ENCODE measurements at regions not wholly inside any gene's neighbourhood (a gene's known extent, or its start where the extent isn't known, plus 50 kb on each side); places are given as distances from the start of the nearest gene placed in this dataset.

DNA sequence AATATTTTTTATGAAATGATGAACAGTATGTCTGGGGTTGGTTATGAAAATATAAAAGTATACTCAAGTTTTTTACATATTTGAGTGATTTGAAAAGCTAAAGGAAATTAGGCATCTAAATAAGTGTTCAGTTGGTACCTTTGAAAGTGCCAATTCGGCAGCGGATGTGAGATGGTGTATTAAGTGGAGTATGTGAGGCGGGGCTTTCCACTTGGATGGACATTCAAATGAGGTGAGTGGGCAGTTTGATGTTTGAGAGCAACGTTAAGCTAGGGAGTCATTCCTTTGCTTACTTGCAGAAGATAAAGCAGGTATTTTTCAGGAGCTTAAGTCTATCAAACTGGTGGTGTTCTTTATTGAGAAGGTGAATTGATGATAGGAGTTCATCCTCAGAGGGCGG, 189.0 kb upstream of the GOLIM4 start:
- no peak for TF ChIP-seq CTCF (IDR thresholded peaks at IDR 0.05)
- no peak for TF ChIP-seq POLR2A (IDR thresholded peaks at IDR 0.05)
- no peak overlapping the region for H3K27ac ChIP-seq
- intact Hi-C loops (cut with DNase I; ENCODE audit: low total_unique reads): no loop called here

DNA sequence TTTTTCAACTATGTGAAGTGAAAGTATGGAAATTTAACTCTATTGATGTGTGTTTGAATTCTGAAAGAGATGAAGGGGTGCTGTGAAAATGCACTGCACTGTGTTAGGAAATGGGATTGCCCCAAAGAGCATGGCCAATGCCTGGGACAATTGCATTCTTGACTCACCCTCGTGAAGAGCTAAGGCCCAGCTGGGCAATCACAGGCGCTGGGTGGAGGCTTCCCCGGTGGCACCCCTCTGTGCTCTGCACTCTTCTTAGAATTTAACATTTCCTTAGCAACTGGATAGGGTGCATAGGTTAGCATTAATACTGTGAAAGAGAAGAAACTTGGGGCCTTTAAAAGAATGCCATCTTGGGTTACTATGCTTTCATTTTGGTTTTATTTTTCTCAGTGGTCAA, 179.9 kb upstream of the GOLIM4 start:
- Histone ChIP-seq H3K4me3 (no peak overlapping the region), H3K27ac (no peak overlapping the region), H3K9me3 (no peaks in the 10 kb centered on the region), H3K4me1 (no peaks in the 10 kb centered on the region), H3K27me3 (no peaks in the 10 kb centered on the region), H3K36me3 (ENCODE audit: low read depth, missing control alignments) (no peaks in the 10 kb centered on the region)
- no peak for DNase-seq
- 79 to 88% methylated on average over 3 of the region's 3 CpGs for WGBS, 2 donors
- no peak for TF ChIP-seq CTCF (IDR thresholded peaks at IDR 0.05)
- no peak for TF ChIP-seq POLR2A (IDR thresholded peaks at IDR 0.05)
- intact Hi-C loops (cut with DNase I; ENCODE audit: low total_unique reads): no loop called here

More for the DNA sequence above, 189.0 kb upstream of the GOLIM4 start:
- Histone ChIP-seq H3K4me3 (no peak overlapping the region), H3K36me3 (ENCODE audit: low read depth, missing control alignments) (no peaks in the 10 kb centered on the region), H3K27me3 (no peaks in the 10 kb centered on the region), H3K9me3 (no peaks in the 10 kb centered on the region), H3K4me1 (no peaks in the 10 kb centered on the region)
- no peak for DNase-seq
- WGBS, 2 donors: 82 to 86% methylated on average over 5 of the region's 5 CpGs

GRCh38 chr3:168273917-168274316, 178.2 kb upstream of the GOLIM4 start:
- H3K4me3 ChIP-seq: no peak overlapping the region
- H3K9me3 ChIP-seq: no peaks in the 10 kb centered on the region
- H3K4me1 ChIP-seq: no peaks in the 10 kb centered on the region
- no peak for TF ChIP-seq CTCF (IDR thresholded peaks at IDR 0.05)
- TF ChIP-seq POLR2A (IDR thresholded peaks at IDR 0.05): no peak
- DNase-seq: no peak
- no peaks in the 10 kb centered on the region for H3K36me3 ChIP-seq (ENCODE audit: low read depth, missing control alignments)
- WGBS, 2 donors: 86 to 95% methylated on average over 2 of the region's 2 CpGs
- no peak overlapping the region for H3K27ac ChIP-seq
- intact Hi-C loops (cut with DNase I; ENCODE audit: low total_unique reads): no loop called here
- no peaks in the 10 kb centered on the region for H3K27me3 ChIP-seq

- TF ChIP-seq POLR2A (IDR thresholded peaks at IDR 0.05): no peak
- no peak for TF ChIP-seq CTCF (IDR thresholded peaks at IDR 0.05)
- Histone ChIP-seq H3K4me3 (no peak overlapping the region), H3K9me3 (no peaks in the 10 kb centered on the region), H3K4me1 (no peaks in the 10 kb centered on the region), H3K36me3 (ENCODE audit: low read depth, missing control alignments) (no peaks in the 10 kb centered on the region), H3K27me3 (no peaks in the 10 kb centered on the region), H3K27ac (no peak overlapping the region)
- 95 to 100% methylated on average over 2 of the region's 2 CpGs for WGBS, 2 donors
- intact Hi-C loops (cut with DNase I; ENCODE audit: low total_unique reads): no loop called here
- DNase-seq: no peak
Measured at GRCh38 chr3:168273036-168273435, 177.3 kb upstream of the GOLIM4 start.

DNA sequence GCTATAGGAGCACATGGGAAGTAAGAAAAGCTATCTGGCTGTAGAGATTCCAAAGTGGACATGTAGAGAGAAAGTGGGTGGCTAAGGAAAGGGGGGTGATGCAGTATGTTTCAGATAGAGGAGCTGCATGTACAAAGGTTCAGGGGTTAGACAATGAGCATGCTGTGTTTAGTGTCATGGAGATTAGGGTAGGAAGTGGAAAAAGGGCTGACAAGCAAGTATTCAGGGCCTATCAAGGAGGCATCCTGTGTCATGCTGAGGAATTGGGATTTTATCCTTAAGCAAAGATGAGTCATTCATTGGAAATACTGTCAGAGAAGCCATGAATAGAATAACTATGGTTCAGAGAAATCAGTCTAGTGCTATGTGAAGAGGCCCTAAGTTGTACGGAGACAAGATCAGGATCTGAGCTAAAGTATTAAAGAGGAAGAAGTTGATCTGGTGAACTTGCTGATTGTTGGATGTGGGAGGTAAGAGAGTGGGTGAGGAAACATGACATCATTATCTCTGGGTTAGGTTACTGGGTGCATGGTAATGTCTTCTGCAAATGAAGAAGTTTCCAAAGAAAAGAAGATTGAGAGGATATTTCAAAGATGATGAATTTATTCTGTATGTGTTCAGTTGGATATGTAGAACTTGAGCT, 176.7 kb upstream of the GOLIM4 start:
- H3K27me3 ChIP-seq: no peaks in the 10 kb centered on the region
- H3K9me3 ChIP-seq: no peaks in the 10 kb centered on the region
- no peak overlapping the region for H3K4me3 ChIP-seq
- no peak for TF ChIP-seq POLR2A (IDR thresholded peaks at IDR 0.05)
- no peak for TF ChIP-seq CTCF (IDR thresholded peaks at IDR 0.05)
- no peaks in the 10 kb centered on the region for H3K36me3 ChIP-seq (ENCODE audit: low read depth, missing control alignments)
- intact Hi-C loops (cut with DNase I; ENCODE audit: low total_unique reads): no loop called here
- no peak overlapping the region for H3K27ac ChIP-seq
- H3K4me1 ChIP-seq: no peaks in the 10 kb centered on the region
- 77 to 82% methylated on average over 1 of the region's 1 CpG for WGBS, 2 donors
- DNase-seq: no peak

Data from testis (tissue), 2 donors.